ENCODE measurements at regions not wholly inside any gene's neighbourhood (a gene's known extent, or its start where the extent isn't known, plus 50 kb on each side); places are given as distances from the start of the nearest gene placed in this dataset.

DNA sequence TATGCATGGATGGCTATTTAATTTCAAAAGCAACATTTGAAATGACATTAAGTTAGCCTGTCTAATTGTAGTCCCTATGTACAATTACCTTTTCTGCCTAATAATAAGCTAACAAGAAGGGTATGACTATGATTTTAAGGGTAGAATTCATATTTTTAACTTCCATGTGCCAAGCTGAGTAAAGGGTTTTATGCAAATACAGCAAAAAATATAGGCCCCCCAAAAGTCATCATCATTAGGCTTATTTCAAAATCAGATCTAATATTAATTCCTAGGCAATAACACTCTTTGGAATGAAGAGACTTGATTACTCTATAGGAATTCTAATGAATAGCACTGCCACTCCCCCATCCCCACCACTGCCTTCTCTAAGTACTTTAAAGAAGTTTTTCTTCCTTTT is 155.9 kb upstream of the DYNLRB2 start:
- no peaks in the 10 kb centered on the region for H3K27me3 ChIP-seq (ENCODE audit: control insufficient read depth in 3 of 3, insufficient read depth in 3 of 3, low read length in 3 of 3)
- DNase-seq (no peak), FAIRE-seq (no peak)
- no peaks in the 10 kb centered on the region for H3K9me3 ChIP-seq (ENCODE audit: control insufficient read depth in 2 of 2, insufficient read depth in 1 of 2, low read depth in 1 of 2, low read length in 1 of 2)
- H3K4me1 ChIP-seq (ENCODE audit: control insufficient read depth in 3 of 3, insufficient read depth in 2 of 3, low read depth in 1 of 3, low read length in 2 of 3) = no peaks in the 10 kb centered on the region
- no peak overlapping the region for H3K27ac ChIP-seq (ENCODE audit: low read depth in 1 of 3, low read length in 2 of 3)
- H3K4me3 ChIP-seq (ENCODE audit: low read depth in 1 of 3, low read length in 3 of 3) = no peak overlapping the region
- no peaks in the 10 kb centered on the region for H3K36me3 ChIP-seq (ENCODE audit: control insufficient read depth in 3 of 3, insufficient read depth in 2 of 3, low read depth in 1 of 3, low read length in 3 of 3)

DNA sequence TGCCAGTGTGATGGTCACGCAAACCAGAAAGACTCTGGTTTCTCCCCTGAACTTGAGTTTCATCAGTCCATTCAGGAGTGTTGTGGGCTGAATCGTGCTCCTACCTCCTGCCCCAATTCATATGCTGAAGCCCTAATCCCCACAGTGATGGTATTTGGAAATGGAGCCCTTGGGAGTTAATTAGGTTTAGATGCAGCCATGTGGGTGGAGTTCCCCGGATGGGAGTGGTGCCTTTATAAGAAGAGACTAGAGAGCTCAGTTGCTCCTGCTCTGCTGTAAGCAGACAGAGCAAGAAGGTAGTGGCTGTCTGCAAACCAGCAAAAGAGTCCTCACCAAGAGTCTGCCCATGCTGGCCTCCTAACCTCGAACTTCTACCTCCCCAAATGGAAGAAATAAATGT is 160.3 kb upstream of the DYNLRB2 start:
- Histone ChIP-seq H3K27me3 (ENCODE audit: control insufficient read depth in 3 of 3, insufficient read depth in 3 of 3, low read length in 3 of 3) (no peaks in the 10 kb centered on the region), H3K4me3 (ENCODE audit: low read depth in 1 of 3, low read length in 3 of 3) (no peak overlapping the region), H3K36me3 (ENCODE audit: control insufficient read depth in 3 of 3, insufficient read depth in 2 of 3, low read depth in 1 of 3, low read length in 3 of 3) (no peaks in the 10 kb centered on the region), H3K27ac (ENCODE audit: low read depth in 1 of 3, low read length in 2 of 3) (no peak overlapping the region), H3K4me1 (ENCODE audit: control insufficient read depth in 3 of 3, insufficient read depth in 2 of 3, low read depth in 1 of 3, low read length in 2 of 3) (no peaks in the 10 kb centered on the region), H3K9me3 (ENCODE audit: control insufficient read depth in 2 of 2, insufficient read depth in 1 of 2, low read depth in 1 of 2, low read length in 1 of 2) (no peaks in the 10 kb centered on the region)
- DNase-seq = no peak
- 80 to 87% (median 87%) methylated on average over 4 of the region's 4 CpGs for WGBS, 3 donors
- FAIRE-seq = no peak

DNA sequence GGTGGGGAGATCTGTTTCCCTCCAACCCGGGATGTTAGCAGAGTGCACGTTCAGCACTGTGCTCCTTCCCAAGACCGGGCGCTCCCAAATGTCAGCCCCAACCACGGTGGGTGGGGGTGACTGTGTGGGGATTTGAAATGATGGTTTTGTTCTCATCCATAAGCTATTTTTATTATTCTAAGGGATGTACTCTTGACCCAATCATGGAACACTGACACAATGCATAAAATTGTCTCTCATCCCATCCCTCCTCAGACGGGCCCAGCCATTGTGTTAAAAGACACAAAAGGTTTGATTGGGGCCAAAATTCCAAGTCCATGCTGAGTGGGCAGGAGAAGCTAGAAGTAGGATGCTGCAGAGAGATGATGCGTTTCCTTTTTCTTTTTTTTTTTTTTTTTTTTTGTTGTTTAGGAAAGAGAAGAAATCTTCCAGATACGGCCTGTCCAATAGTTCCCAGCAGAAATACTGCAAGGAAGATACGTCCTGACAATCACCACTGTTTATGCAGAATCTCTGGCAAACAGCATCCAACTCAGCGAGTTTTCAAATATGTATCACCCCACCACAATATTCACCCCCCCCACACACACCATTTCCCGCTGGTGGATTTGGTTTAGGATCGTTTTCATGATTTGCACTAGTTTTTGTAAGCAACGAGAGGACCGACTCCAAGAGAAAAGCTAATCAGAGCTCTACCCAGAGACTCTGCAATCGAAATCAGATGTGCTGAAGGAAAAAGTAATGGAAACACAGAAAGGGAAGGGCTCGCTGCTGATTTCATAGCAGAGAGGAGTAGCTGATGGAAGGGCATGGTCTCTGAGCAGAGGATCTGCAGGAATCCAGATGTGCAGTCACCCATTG is 163.5 kb upstream of the DYNLRB2 start:
- FAIRE-seq (no peak), DNase-seq (no peak)
- Histone ChIP-seq H3K27me3 (ENCODE audit: control insufficient read depth in 3 of 3, insufficient read depth in 3 of 3, low read length in 3 of 3) (no peaks in the 10 kb centered on the region), H3K36me3 (ENCODE audit: control insufficient read depth in 3 of 3, insufficient read depth in 2 of 3, low read depth in 1 of 3, low read length in 3 of 3) (no peaks in the 10 kb centered on the region), H3K4me1 (ENCODE audit: control insufficient read depth in 3 of 3, insufficient read depth in 2 of 3, low read depth in 1 of 3, low read length in 2 of 3) (no peaks in the 10 kb centered on the region), H3K27ac (ENCODE audit: low read depth in 1 of 3, low read length in 2 of 3) (no peak overlapping the region), H3K4me3 (ENCODE audit: low read depth in 1 of 3, low read length in 3 of 3) (no peak overlapping the region), H3K9me3 (ENCODE audit: control insufficient read depth in 2 of 2, insufficient read depth in 1 of 2, low read depth in 1 of 2, low read length in 1 of 2) (peaks cover 0 to 7% of the 10 kb centered on the region in 2 donors)
- 67 to 82% (median 80%) methylated on average over 16 of the region's 16 CpGs for WGBS, 3 donors

DNA sequence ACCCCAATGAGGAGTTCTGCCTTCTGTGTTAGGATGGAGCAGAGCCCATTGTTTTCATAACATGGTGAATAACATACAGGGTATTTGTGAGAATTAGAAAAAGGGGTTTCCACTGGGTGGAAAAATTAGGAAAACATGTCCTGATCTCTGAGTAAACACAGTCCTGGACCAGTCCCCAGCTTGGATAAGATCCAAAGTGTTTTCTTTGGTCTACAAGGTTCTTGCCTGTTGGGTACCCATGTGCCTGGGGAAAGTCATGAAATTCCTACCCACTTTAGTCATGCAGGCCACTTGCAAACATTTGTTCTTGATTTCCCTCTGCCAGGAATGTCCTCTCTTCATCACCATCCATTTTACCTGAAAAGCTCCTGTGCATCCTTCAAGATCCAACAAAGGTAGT is 164.8 kb upstream of the DYNLRB2 start:
- H3K4me1 ChIP-seq (ENCODE audit: control insufficient read depth in 3 of 3, insufficient read depth in 2 of 3, low read depth in 1 of 3, low read length in 2 of 3) = no peaks in the 10 kb centered on the region
- H3K4me3 ChIP-seq (ENCODE audit: low read depth in 1 of 3, low read length in 3 of 3) = no peak overlapping the region
- no peaks in the 10 kb centered on the region for H3K36me3 ChIP-seq (ENCODE audit: control insufficient read depth in 3 of 3, insufficient read depth in 2 of 3, low read depth in 1 of 3, low read length in 3 of 3)
- no peak for FAIRE-seq
- H3K9me3 ChIP-seq (ENCODE audit: control insufficient read depth in 2 of 2, insufficient read depth in 1 of 2, low read depth in 1 of 2, low read length in 1 of 2) = peaks cover 0 to 7% of the 10 kb centered on the region in 2 donors
- no peak overlapping the region for H3K27ac ChIP-seq (ENCODE audit: low read depth in 1 of 3, low read length in 2 of 3)
- DNase-seq = no peak
- no peaks in the 10 kb centered on the region for H3K27me3 ChIP-seq (ENCODE audit: control insufficient read depth in 3 of 3, insufficient read depth in 3 of 3, low read length in 3 of 3)

DNA sequence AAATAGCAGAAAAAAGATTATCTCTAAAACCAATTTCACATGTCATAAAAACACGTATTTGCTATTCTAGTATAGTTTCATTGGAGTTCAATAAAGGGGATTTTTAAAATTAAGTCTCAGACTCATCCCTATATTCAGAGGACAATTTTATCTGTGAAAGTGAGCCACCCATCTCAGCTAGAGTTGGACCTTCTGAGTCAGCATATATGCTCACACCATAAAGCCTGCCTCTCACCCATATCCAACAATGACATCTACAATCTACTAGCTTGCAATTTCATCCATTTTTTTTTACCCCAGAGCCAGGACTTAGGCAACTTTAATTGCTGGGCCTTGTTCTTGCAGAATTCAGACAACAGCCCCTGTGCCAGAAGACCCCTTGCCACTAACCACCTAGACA is 165.3 kb upstream of the DYNLRB2 start:
- Histone ChIP-seq H3K36me3 (ENCODE audit: control insufficient read depth in 3 of 3, insufficient read depth in 2 of 3, low read depth in 1 of 3, low read length in 3 of 3) (no peaks in the 10 kb centered on the region), H3K4me1 (ENCODE audit: control insufficient read depth in 3 of 3, insufficient read depth in 2 of 3, low read depth in 1 of 3, low read length in 2 of 3) (no peaks in the 10 kb centered on the region), H3K4me3 (ENCODE audit: low read depth in 1 of 3, low read length in 3 of 3) (no peak overlapping the region), H3K9me3 (ENCODE audit: control insufficient read depth in 2 of 2, insufficient read depth in 1 of 2, low read depth in 1 of 2, low read length in 1 of 2) (peaks cover 0 to 7% of the 10 kb centered on the region in 2 donors), H3K27me3 (ENCODE audit: control insufficient read depth in 3 of 3, insufficient read depth in 3 of 3, low read length in 3 of 3) (no peaks in the 10 kb centered on the region), H3K27ac (ENCODE audit: low read depth in 1 of 3, low read length in 2 of 3) (no peak overlapping the region)
- WGBS, 3 donors = 86 to 91% (median 89%) methylated on average over 1 of the region's 1 CpG
- FAIRE-seq (no peak), DNase-seq (no peak)

DNA sequence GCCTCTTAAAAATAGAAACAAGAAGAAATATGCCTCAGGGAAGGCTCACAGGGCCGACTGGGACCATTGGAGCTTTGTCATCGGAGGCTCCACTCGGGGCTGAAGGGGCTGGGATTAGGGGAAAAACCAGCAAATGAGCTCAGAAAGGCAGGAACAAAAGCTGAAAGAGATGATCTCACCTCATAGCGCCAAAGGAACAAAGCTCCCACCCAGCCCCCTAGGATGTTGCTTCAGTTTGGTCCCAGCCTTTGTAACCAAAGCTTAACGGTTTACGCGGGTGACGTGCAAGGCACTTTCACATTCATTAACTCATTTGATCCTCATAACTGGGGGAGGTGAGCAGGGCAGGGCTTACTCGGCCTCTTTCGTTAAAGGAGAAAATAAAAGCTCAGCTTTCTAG is 168.5 kb upstream of the DYNLRB2 start:
- DNase-seq (no peak), FAIRE-seq (no peak)
- no peak overlapping the region for H3K27ac ChIP-seq (ENCODE audit: low read depth in 1 of 3, low read length in 2 of 3)
- no peaks in the 10 kb centered on the region for H3K36me3 ChIP-seq (ENCODE audit: control insufficient read depth in 3 of 3, insufficient read depth in 2 of 3, low read depth in 1 of 3, low read length in 3 of 3)
- H3K4me1 ChIP-seq (ENCODE audit: control insufficient read depth in 3 of 3, insufficient read depth in 2 of 3, low read depth in 1 of 3, low read length in 2 of 3) = no peaks in the 10 kb centered on the region
- peaks cover 0 to 7% of the 10 kb centered on the region in 2 donors for H3K9me3 ChIP-seq (ENCODE audit: control insufficient read depth in 2 of 2, insufficient read depth in 1 of 2, low read depth in 1 of 2, low read length in 1 of 2)
- H3K4me3 ChIP-seq (ENCODE audit: low read depth in 1 of 3, low read length in 3 of 3) = no peak overlapping the region
- WGBS, 3 donors = 90 to 93% (median 92%) methylated on average over 10 of the region's 10 CpGs
- no peaks in the 10 kb centered on the region for H3K27me3 ChIP-seq (ENCODE audit: control insufficient read depth in 3 of 3, insufficient read depth in 3 of 3, low read length in 3 of 3)

DNA sequence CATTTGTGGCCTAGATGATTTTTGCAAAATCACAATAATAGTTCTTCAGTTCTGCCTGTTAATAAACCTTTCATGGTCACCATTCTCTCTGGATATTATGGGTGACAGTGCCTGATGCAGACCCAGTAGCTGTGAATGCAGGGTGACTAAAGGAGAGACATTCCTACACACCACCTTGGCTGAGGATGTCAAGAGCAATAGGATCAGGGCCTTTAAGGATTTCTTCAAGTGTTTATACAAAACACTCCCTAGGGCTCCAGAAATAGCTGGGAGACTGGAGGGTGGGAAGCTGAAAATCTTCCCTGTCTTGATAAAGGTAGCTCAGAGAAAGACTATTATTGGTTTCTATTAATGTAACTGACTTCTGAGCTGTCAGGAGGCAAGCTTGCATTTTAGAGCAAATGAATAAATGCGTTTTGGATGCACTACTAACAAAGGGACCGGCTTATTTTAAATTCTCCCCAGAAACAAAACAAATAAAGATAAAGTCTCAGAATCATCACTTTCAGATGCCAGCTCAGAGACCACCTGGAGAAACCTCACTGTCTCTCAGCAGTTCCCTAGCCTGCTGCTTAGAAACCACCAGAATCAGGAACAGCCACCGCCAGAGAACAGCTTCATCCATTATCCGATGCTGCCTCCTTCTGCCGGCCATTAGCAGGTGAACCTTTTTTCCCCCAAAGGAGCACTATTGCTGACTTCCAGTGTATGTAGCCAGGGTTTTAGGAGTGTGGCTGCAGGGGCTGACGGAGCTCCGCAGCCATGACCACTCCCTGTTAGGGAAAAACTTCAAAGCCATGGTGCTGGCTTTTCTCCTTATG is 171.4 kb upstream of the DYNLRB2 start:
- no peaks in the 10 kb centered on the region for H3K27me3 ChIP-seq (ENCODE audit: control insufficient read depth in 3 of 3, insufficient read depth in 3 of 3, low read length in 3 of 3)
- no peak for FAIRE-seq
- H3K36me3 ChIP-seq (ENCODE audit: control insufficient read depth in 3 of 3, insufficient read depth in 2 of 3, low read depth in 1 of 3, low read length in 3 of 3) = no peaks in the 10 kb centered on the region
- H3K4me1 ChIP-seq (ENCODE audit: control insufficient read depth in 3 of 3, insufficient read depth in 2 of 3, low read depth in 1 of 3, low read length in 2 of 3) = no peaks in the 10 kb centered on the region
- H3K4me3 ChIP-seq (ENCODE audit: low read depth in 1 of 3, low read length in 3 of 3) = no peak overlapping the region
- WGBS, 3 donors = 37 to 47% (median 46%) methylated on average over 7 of the region's 7 CpGs
- peaks cover 0 to 5% of the 10 kb centered on the region in 2 donors for H3K9me3 ChIP-seq (ENCODE audit: control insufficient read depth in 2 of 2, insufficient read depth in 1 of 2, low read depth in 1 of 2, low read length in 1 of 2)
- peak; percentile 52 to 71 for DNase-seq
- no peak overlapping the region for H3K27ac ChIP-seq (ENCODE audit: low read depth in 1 of 3, low read length in 2 of 3)

DNA sequence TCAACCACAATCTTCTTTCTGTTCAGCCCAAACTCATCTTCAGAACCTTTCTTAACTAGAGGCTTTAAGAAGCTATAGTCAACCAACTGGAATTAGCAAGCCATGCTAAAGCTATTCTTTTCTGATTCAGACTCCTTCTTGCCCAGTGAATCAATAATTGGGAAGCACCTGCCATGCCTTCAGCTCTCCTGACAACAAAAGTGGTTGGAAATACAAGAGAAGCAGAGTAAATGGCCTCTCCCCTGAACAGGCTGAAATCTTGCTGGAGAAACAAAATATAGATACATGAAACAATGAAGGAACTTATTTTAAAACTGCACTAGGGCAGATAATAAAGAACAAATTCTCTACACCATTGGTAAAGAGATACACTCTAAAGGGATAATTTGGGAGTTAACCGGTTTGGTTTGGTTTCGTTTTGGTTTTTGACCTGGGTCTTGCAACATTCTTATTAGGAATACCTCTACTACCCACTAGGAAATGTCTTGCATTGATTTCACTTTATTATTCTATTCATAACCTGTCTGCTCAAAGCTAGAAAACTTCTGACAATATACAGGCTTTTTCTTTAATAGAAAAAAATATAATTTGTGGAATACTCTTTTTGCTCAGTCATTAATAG is 173.6 kb upstream of the DYNLRB2 start:
- H3K4me1 ChIP-seq (ENCODE audit: control insufficient read depth in 3 of 3, insufficient read depth in 2 of 3, low read depth in 1 of 3, low read length in 2 of 3) = no peaks in the 10 kb centered on the region
- WGBS, 3 donors = 63 to 75% (median 72%) methylated on average over 2 of the region's 2 CpGs
- FAIRE-seq = no peak
- H3K27me3 ChIP-seq (ENCODE audit: control insufficient read depth in 3 of 3, insufficient read depth in 3 of 3, low read length in 3 of 3) = no peaks in the 10 kb centered on the region
- H3K36me3 ChIP-seq (ENCODE audit: control insufficient read depth in 3 of 3, insufficient read depth in 2 of 3, low read depth in 1 of 3, low read length in 3 of 3) = no peaks in the 10 kb centered on the region
- H3K9me3 ChIP-seq (ENCODE audit: control insufficient read depth in 2 of 2, insufficient read depth in 1 of 2, low read depth in 1 of 2, low read length in 1 of 2) = no peaks in the 10 kb centered on the region
- DNase-seq = no peak
- H3K27ac ChIP-seq (ENCODE audit: low read depth in 1 of 3, low read length in 2 of 3) = no peak overlapping the region
- H3K4me3 ChIP-seq (ENCODE audit: low read depth in 1 of 3, low read length in 3 of 3) = no peak overlapping the region

All from small intestine (tissue), 7 donors.